Pulmonary artery endothelial cell (primary cell): ENCODE measurements at regions not wholly inside any gene's neighbourhood (a gene's known extent, or its start where the extent isn't known, plus 50 kb on each side); places are given as distances from the start of the nearest gene placed in this dataset.
"Not testable (repeated sequence)": the region's sequence is repeated elsewhere in the genome, so short reads cannot be mapped to it uniquely, and the experiment has no call there.

Experiments used
- DNase-seq: peaks from one replicate; pipeline ENCODE4 v3.0.0-alpha.2; 2011; ENCODE audit warnings: low read depth, low spot score

GRCh38 chr18:1270081-1270480 lies 365.4 kb downstream of the ADCYAP1 start:
- no peak for DNase-seq

DNA sequence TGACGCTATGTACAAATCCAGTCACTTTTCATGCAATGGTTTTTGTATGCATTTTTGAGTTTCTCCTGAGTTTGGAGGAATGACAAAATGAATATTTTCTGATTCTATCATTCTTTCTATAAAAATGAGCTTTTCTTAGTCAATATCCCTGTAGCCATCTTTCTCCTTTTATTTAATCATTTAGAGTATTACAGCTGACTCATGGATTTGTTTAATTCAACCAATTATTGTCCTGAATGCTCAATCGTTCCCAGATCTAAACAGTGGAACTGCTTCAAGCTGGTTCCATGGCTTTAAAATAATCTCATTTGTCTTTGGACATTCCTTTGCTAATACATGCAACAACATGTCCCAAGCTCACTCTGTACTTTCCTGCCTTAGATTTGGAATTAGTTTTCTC lies 368.8 kb downstream of the ADCYAP1 start:
- no peak for DNase-seq

GRCh38 chr18:1292167-1292566 lies 387.5 kb downstream of the ADCYAP1 start:
- DNase-seq, result no peak

DNA sequence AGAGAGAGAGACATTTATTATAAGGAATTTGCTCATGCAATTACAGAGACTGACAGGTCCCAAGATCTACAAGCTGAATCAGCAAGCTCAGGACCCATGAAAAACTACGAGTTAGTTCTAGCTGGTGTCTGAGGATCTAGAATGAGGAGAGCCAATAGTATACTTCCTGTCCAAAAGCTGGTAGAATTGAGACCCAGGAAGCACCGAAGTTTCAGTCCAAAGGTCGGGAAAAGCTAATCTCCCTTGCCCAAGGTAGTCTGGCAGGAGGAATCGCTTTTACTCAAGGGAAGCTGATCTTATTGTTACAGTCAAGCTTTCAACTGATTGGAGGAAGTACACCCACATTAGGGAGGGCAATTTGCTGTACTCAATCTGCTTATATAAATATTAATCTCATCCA lies 389.6 kb downstream of the ADCYAP1 start:
- no peak for DNase-seq

DNA sequence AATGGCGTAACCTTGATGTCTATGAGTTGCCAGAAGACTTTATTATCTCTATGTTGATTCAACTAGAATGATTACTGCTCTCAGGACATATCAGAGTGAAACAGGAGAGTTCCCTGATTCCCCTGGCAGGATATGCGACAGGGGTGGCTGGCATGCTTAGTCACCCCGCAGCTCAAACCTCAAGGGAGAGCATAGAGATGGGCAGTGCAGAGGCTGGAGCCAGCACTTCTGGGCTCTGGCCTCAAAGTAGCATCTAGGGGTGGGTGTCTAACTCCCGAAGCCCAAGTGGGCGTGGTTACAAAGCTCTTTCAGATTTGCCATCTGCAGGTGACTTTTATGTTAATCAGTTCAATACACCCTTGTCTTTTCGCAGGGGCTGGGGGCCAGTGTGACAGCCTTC lies 391.6 kb downstream of the ADCYAP1 start:
- DNase-seq, result no peak

GRCh38 chr18:1302861-1303260 lies 398.2 kb downstream of the ADCYAP1 start:
- DNase-seq, result no peak

GRCh38 chr18:1304392-1304992 lies 399.8 kb downstream of the ADCYAP1 start:
- no peak for DNase-seq

DNA sequence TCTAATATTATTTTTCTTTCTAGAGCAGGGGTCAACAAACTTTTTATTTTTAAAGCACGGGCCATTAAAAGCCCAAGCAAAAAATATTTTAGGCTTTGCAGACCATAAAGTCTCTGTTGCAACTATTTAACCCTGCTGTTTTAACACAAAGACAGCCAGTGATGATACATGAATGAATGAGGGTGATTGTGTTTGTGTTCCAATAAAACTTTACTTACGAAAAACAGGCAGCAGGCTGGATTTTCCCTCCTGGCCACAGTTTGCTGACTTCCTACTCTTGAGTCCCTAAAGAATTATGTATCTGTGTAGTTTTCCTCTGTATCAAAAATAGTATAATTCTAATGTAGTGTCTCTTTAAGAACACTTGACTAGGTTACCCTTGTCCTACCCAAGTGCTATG lies 402.0 kb downstream of the ADCYAP1 start:
- DNase-seq, result no peak

DNA sequence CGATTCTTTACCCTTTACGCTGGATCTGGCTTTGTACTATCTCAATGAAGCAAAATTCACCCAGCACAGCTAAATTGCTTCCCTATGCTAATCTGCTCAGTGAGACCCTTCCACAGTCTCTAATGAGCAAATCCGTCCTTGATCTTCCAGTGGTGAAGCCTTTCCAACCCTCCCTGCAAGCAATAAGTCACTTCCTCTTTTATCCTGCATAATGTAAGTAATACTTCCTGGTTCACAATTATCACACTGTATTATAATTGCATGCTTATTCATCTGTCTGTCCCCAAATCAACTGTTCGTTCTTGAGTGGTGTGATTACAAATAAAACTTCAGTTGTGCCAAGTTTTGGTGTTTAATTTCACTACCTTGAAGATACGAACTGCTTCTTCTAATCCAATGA lies 404.0 kb downstream of the ADCYAP1 start:
- DNase-seq, result no peak

DNA sequence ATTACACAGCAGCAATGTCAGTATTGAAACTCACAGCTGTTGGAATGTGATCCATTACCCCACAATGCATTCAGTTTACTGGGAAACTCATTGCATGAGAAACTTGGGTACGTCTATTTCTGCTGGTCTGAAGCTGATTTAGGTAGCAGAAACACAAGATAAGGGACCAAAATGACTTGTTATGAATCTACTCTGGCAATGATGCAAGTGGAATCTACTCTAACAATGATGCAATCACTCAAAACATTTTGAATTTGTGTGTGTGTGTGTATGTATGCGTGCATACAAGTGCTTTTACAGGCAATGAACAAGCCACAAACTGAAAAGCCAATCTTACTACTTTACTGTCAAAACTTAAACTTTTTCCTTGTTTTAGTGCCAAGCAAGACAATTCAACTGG lies 406.7 kb downstream of the ADCYAP1 start:
- no peak for DNase-seq

- DNase-seq, result not testable (repeated sequence)
These were observed 430.7 kb downstream of the ADCYAP1 start for GRCh38 chr18:1335345-1335744.

DNA sequence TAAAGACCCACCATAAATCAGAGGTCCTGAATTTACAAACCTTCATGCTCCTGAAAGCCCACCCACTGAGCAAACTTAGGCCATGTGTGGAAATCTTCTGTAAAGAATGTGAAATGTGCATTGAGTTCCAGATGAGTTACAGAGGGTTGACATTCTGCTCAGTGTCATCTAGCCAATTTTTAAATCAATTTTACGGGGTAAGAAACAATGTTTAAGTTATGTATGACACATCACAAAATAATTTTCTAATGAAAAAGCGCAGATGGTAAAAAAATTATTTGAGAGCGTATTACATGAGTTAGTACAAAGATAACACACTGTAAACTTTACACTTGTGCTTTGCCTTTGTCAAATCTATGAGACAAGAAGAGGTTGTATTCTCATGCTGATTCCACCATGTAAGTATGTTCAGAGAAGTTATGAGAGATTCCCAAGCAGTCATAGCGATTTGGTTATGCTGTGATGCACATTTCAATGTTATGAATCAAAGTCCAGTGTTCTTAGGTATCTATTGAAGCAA lies 446.3 kb downstream of the ADCYAP1 start:
- DNase-seq, result no peak

DNA sequence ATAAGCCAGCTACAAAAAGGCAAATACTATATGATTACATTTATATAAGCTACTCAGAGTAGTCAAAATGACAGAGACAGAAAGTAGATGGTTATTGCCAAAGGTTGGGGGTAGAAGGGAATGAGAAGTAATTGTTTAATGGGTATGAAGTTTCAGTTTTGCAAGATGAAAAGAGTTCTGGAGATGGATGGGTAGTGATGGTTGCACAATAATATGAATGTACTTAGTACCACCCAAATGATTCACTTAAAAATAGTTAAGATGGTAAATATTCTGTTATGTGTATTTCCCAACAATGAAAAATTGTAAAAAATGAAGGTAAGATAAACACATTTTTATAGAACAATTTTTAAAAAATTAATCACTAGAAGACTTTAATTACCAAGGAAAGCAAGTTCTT lies 448.4 kb downstream of the ADCYAP1 start:
- no peak for DNase-seq

GRCh38 chr18:1357724-1358123 lies 453.1 kb downstream of the ADCYAP1 start:
- no peak for DNase-seq

GRCh38 chr18:1361936-1362335 lies 457.3 kb downstream of the ADCYAP1 start:
- no peak for DNase-seq

GRCh38 chr18:1370552-1370951 lies 465.9 kb downstream of the ADCYAP1 start:
- DNase-seq, result no peak

DNA sequence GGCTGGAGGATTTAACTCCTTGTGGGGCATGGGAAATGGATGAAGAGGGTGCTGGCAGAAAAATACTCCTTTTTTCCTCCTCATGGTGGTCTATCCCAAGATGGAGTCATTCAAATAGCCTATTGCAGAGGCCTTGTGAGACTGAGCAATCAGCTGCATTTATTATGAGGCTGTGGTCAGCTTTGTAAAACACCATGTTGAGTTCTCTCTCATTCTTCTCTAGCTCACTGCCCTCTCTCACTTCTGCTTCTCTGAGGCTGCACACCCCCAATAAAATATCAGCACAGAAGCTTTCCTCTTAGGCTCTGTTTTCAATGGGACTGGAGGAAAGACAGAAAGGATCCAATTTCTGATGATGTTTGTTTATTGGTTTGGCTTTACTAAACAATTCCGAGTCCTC lies 467.1 kb downstream of the ADCYAP1 start:
- DNase-seq, result no peak

DNA sequence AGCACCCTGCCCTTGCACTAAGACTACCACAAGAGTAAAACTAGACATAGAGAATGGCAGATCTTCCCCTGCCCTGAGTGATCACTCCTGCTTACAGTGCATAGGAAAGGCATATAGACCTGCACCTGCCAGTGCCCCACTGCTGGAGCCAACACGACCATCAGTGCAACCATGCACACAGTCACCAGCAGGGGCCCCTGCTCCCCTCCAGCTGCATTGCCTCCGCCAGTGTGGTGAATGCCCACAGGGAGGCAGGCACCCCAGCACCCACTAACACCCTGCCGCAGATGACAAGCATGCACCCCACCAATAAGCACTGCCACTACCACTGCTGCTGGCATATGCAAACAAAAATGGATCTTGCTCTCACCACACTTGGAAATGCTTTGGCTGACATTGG lies 478.8 kb downstream of the ADCYAP1 start:
- no peak for DNase-seq

DNA sequence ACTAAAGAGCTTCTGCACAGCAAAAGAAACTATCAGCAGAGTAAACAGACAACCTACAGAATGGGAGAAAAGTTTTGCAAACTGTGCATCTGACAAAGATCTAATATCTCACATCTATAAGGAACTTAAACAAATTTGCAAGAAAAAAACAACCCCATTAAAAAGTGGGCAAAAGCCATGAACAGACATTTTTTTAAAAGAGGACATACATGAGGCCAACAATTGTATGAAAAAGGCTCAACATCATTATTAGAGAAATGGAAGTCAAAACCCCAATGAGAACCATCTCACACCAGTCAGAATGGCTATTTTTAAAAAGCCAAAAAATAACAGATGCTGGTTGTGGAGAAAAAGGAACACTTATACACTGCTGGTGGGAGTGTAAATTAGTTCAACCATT lies 483.8 kb downstream of the ADCYAP1 start:
- DNase-seq, result not testable (repeated sequence)

DNA sequence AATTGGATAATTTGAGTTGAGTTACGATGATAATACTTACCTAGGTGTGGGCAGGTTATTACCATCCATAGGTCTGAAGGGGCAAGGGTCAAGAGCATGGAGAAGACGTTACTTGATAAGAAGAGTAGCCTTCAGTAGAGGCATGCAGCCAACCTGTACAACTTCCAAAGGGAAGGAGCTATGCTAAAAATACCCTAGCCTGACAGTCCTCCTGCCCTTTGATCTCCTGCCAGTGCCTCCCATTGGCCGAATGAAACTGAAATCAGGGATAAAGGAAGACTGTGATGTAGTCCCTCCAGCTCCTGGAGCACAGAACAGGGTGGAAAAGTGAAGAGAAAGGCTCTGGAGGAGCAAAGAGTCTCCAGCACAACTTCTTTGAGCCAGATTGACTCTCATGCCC lies 487.4 kb downstream of the ADCYAP1 start:
- no peak for DNase-seq

- DNase-seq, result no peak
These were observed 488.4 kb downstream of the ADCYAP1 start for GRCh38 chr18:1392865-1393734.

- DNase-seq, result no peak
These were observed 489.3 kb downstream of the ADCYAP1 start for GRCh38 chr18:1393929-1394328.

DNA sequence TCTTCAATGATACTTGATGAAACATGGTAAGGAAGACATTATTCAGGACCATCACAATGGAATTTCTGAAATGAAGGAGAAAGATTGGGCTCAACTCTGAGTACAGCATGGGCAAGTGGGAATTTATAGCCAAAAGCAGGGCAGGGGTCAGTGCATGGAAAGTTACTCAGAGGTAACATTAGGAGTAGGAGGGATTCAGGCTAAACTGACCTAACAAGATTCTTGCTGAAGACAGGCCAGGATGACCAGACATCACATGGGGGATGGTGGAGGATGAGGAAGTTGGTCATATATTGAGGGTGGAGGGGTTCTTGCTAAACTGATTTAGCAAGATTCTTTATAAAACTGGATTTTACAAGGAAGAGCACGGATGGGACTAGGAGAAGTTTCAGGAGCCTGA lies 489.8 kb downstream of the ADCYAP1 start:
- no peak for DNase-seq
